ENCODE measurements at regions not wholly inside any gene's neighbourhood (a gene's known extent, or its start where the extent isn't known, plus 50 kb on each side); places are given as distances from the start of the nearest gene placed in this dataset.
A peak's percentile ranks its signal among the peaks of the same experiment; 100 is the strongest.

DNA sequence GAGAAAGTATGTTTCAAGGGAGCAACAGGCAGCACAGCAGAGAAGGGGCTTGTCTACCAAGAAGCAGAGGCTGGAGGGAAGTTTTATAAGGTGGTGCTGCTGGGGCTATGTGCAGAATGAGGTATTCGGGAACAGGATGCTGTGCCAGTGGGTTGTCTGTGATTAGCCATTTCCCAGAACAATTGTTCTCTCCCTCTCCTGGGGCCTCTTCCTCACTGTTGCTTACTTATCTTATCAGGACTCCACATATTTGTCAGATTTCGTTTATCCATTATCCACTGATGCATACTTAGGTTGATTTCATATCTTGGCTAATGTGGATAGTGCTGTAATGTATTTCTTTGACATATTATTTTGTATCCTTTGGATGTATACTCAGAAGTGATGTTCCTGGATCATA lies 195.1 kb upstream of the RTL1 start:
- no peak for TF ChIP-seq CHD2 (IDR thresholded peaks at IDR 0.05; ENCODE audit: low read length, partially characterized antibody)
- TF ChIP-seq, protein P1, sequence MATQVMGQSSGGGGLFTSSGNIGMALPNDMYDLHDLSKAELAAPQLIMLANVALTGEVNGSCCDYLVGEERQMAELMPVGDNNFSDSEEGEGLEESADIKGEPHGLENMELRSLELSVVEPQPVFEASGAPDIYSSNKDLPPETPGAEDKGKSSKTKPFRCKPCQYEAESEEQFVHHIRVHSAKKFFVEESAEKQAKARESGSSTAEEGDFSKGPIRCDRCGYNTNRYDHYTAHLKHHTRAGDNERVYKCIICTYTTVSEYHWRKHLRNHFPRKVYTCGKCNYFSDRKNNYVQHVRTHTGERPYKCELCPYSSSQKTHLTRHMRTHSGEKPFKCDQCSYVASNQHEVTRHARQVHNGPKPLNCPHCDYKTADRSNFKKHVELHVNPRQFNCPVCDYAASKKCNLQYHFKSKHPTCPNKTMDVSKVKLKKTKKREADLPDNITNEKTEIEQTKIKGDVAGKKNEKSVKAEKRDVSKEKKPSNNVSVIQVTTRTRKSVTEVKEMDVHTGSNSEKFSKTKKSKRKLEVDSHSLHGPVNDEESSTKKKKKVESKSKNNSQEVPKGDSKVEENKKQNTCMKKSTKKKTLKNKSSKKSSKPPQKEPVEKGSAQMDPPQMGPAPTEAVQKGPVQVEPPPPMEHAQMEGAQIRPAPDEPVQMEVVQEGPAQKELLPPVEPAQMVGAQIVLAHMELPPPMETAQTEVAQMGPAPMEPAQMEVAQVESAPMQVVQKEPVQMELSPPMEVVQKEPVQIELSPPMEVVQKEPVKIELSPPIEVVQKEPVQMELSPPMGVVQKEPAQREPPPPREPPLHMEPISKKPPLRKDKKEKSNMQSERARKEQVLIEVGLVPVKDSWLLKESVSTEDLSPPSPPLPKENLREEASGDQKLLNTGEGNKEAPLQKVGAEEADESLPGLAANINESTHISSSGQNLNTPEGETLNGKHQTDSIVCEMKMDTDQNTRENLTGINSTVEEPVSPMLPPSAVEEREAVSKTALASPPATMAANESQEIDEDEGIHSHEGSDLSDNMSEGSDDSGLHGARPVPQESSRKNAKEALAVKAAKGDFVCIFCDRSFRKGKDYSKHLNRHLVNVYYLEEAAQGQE (IDR thresholded peaks at IDR 0.05; ENCODE audit: low read depth, low read length), result no peak
- TF ChIP-seq FOXM1 (IDR thresholded peaks at IDR 0.05; ENCODE audit: low read depth), result no peak
- TF ChIP-seq, protein P2, sequence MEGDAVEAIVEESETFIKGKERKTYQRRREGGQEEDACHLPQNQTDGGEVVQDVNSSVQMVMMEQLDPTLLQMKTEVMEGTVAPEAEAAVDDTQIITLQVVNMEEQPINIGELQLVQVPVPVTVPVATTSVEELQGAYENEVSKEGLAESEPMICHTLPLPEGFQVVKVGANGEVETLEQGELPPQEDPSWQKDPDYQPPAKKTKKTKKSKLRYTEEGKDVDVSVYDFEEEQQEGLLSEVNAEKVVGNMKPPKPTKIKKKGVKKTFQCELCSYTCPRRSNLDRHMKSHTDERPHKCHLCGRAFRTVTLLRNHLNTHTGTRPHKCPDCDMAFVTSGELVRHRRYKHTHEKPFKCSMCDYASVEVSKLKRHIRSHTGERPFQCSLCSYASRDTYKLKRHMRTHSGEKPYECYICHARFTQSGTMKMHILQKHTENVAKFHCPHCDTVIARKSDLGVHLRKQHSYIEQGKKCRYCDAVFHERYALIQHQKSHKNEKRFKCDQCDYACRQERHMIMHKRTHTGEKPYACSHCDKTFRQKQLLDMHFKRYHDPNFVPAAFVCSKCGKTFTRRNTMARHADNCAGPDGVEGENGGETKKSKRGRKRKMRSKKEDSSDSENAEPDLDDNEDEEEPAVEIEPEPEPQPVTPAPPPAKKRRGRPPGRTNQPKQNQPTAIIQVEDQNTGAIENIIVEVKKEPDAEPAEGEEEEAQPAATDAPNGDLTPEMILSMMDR (IDR thresholded peaks at IDR 0.05), result no peak
- TF ChIP-seq JUND (IDR thresholded peaks at IDR 0.05), result no peak
- TF ChIP-seq EZH2phosphoT487 (IDR thresholded peaks at IDR 0.05; ENCODE audit: borderline replicate concordance, low read depth), result no peak
- TF ChIP-seq, protein P3, sequence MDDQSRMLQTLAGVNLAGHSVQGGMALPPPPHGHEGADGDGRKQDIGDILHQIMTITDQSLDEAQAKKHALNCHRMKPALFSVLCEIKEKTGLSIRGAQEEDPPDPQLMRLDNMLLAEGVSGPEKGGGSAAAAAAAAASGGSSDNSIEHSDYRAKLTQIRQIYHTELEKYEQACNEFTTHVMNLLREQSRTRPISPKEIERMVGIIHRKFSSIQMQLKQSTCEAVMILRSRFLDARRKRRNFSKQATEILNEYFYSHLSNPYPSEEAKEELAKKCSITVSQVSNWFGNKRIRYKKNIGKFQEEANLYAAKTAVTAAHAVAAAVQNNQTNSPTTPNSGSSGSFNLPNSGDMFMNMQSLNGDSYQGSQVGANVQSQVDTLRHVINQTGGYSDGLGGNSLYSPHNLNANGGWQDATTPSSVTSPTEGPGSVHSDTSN (IDR thresholded peaks at IDR 0.05), result no peak
- TF ChIP-seq EP300 (IDR thresholded peaks at IDR 0.05; ENCODE audit: borderline replicate concordance in 1 of 2, low read depth in 1 of 2, low read length in 1 of 2), result peak in 1 of 2 experiments; percentile 71; a peak in 1 of 4 replicates
- TF ChIP-seq, protein P4, sequence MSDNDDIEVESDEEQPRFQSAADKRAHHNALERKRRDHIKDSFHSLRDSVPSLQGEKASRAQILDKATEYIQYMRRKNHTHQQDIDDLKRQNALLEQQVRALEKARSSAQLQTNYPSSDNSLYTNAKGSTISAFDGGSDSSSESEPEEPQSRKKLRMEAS (IDR thresholded peaks at IDR 0.05; ENCODE audit: low read depth), result no peak
- no peak for TF ChIP-seq SIN3A (IDR thresholded peaks at IDR 0.05; ENCODE audit: borderline replicate concordance, low read depth, low read length)
- no peak for TF ChIP-seq YY1 (IDR thresholded peaks at IDR 0.05; ENCODE audit: low read depth)
- TF ChIP-seq GABPA (IDR thresholded peaks at IDR 0.05; ENCODE audit: low read depth), result no peak
- TF ChIP-seq, protein P5, sequence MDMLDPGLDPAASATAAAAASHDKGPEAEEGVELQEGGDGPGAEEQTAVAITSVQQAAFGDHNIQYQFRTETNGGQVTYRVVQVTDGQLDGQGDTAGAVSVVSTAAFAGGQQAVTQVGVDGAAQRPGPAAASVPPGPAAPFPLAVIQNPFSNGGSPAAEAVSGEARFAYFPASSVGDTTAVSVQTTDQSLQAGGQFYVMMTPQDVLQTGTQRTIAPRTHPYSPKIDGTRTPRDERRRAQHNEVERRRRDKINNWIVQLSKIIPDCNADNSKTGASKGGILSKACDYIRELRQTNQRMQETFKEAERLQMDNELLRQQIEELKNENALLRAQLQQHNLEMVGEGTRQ (IDR thresholded peaks at IDR 0.05; ENCODE audit: borderline replicate concordance, low read depth, low read length), result no peak
- TF ChIP-seq TAF1 (IDR thresholded peaks at IDR 0.05; ENCODE audit: borderline replicate concordance, low read depth, low read length), result no peak

Measured in SK-N-SH (cell line).